ENCODE measurements at regions not wholly inside any gene's neighbourhood (a gene's known extent, or its start where the extent isn't known, plus 50 kb on each side); places are given as distances from the start of the nearest gene placed in this dataset.

DNA sequence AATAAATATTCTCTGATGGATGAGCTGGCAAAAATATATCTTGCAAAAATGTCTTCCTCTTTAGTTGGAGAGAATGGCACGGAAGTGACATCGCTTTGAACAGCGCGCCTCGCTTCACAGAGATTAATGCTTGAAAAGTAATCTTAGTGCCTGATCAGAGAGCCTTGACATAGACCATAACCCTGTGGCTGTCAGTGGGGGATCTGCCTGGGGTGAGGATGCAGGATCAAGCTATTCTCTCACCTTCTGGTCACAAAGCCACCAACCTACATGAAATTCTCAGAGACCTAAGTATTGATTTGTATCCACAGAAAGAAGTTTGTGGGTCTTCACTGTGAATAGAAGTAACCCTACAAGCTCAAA lies 492.6 kb downstream of the LMO4 start:
- in situ Hi-C loops (cut with HindIII; ENCODE audit: low pct_ligation_motif_present, low sequenced_read_pairs): no loop called here
- TF ChIP-seq, protein P1, sequence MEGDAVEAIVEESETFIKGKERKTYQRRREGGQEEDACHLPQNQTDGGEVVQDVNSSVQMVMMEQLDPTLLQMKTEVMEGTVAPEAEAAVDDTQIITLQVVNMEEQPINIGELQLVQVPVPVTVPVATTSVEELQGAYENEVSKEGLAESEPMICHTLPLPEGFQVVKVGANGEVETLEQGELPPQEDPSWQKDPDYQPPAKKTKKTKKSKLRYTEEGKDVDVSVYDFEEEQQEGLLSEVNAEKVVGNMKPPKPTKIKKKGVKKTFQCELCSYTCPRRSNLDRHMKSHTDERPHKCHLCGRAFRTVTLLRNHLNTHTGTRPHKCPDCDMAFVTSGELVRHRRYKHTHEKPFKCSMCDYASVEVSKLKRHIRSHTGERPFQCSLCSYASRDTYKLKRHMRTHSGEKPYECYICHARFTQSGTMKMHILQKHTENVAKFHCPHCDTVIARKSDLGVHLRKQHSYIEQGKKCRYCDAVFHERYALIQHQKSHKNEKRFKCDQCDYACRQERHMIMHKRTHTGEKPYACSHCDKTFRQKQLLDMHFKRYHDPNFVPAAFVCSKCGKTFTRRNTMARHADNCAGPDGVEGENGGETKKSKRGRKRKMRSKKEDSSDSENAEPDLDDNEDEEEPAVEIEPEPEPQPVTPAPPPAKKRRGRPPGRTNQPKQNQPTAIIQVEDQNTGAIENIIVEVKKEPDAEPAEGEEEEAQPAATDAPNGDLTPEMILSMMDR (IDR thresholded peaks at IDR 0.05; ENCODE audit: low read depth, low read length, missing control alignments): no peak
- no peak overlapping the region for H3K4me3 ChIP-seq (ENCODE audit: low read depth, low read length)
- H3K27ac ChIP-seq: no peak overlapping the region
- no peaks in the 10 kb centered on the region for H3K27me3 ChIP-seq (replicated peaks)
- no peak for DNase-seq
- H3K36me3 ChIP-seq (replicated peaks): no peaks in the 10 kb centered on the region

DNA sequence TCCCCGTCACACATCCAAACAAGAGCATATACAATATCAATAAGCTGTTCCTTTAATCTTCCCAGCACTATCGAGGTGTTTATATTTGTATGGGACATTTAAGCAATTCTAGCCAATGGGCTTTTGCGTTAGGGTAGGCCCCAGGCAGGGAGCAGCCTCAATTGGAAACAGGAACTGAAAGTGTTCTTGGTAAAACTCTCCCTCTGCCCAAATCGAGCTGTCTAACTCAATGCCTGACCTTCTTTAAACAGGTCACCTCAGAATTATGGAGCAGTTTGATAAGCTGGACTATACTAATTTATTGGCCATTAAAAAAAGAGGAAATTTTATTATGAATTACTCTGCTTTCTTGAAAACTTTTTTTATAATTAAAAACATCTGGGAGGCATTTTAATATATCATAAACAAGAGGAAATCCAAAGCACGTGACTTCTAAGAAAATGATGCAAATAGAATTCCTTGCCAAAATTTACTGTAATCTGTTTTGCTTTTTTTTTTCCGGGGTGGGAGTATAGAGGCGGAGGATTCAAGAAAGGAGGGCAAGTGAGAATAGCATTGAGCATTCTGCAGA lies 498.1 kb downstream of the LMO4 start:
- Histone ChIP-seq H3K36me3 (replicated peaks) (no peaks in the 10 kb centered on the region), H3K4me3 (ENCODE audit: low read depth, low read length) (no peak overlapping the region), H3K27ac (no peak overlapping the region), H3K27me3 (replicated peaks) (no peaks in the 10 kb centered on the region)
- TF ChIP-seq, protein P1 (IDR thresholded peaks at IDR 0.05; ENCODE audit: low read depth, low read length, missing control alignments): no peak
- peak; percentile 52 for DNase-seq
- in situ Hi-C loops (cut with HindIII; ENCODE audit: low pct_ligation_motif_present, low sequenced_read_pairs): no loop called here

DNA sequence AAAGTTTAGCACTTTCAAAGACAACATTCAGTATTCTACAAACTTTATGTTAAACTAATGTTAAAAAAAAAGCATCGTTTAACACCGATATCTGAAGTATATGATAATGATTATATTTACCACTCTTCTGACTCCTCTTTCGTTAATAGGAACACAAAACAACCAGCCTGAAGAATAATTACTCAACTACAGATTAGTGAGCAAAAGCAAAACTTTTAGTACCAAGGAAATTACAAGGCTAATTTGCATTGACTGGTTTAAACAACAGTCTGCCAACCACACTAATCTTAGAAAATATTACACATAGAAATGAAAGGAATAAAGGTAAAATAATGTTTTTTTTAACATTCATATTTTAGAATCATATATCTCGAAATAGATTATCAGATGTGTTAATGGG lies 500.7 kb downstream of the LMO4 start:
- no peaks in the 10 kb centered on the region for H3K27me3 ChIP-seq (replicated peaks)
- TF ChIP-seq, protein P1 (IDR thresholded peaks at IDR 0.05; ENCODE audit: low read depth, low read length, missing control alignments): no peak
- in situ Hi-C loops (cut with HindIII; ENCODE audit: low pct_ligation_motif_present, low sequenced_read_pairs): no loop called here
- no peak for DNase-seq
- no peak overlapping the region for H3K27ac ChIP-seq
- no peaks in the 10 kb centered on the region for H3K36me3 ChIP-seq (replicated peaks)
- H3K4me3 ChIP-seq (ENCODE audit: low read depth, low read length): no peak overlapping the region

DNA sequence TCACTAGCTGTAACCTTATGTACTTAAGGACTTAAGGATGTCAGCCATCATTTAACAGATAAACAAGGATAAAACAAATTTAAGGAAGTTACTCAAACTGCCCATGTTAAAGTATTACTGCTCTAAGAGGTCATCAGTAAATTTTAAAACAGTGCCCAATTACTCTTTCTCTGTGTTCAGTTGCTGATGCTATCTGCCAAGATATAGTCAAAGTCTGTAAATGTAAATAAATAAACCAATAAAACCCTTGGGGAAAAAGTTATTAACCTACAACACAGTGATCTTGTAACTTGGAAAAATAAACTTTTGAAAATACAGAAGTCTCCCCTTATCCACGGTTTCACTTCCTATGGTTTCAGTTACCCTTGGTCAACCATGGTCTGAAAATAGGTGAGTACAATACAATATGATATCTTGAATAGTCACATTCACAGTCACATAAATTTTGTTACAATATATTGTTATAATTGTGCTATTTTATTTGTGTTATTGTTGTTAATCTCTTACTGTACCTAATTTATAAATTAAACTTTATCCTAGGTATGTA lies 501.8 kb downstream of the LMO4 start:
- TF ChIP-seq, protein P1 (IDR thresholded peaks at IDR 0.05; ENCODE audit: low read depth, low read length, missing control alignments): no peak
- in situ Hi-C loops (cut with HindIII; ENCODE audit: low pct_ligation_motif_present, low sequenced_read_pairs): no loop called here
- Histone ChIP-seq H3K27me3 (replicated peaks) (no peaks in the 10 kb centered on the region), H3K4me3 (ENCODE audit: low read depth, low read length) (no peak overlapping the region), H3K36me3 (replicated peaks) (no peaks in the 10 kb centered on the region), H3K27ac (no peak overlapping the region)
- no peak for DNase-seq

DNA sequence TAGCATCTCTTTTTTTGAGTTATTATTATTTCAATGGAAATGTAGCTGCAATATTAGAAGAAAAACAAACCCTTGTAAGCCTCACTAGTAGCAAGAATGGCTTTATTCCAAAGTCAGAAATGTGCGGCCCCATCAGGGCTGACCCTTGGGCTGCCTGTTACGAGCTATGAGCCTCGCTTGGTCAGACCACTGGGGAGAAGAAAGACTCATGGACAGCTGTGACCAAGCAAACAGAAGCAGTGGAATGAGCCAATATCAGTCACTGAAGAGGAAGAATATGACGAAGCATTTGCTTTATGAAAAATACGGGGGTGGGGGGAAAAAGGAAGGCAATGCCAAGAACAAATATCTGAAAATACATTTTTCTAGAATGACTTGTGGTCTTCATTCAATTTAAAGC lies 504.5 kb downstream of the LMO4 start:
- H3K27ac ChIP-seq: no peak overlapping the region

More for the DNA sequence above, 504.5 kb downstream of the LMO4 start:
- TF ChIP-seq, protein P1 (IDR thresholded peaks at IDR 0.05; ENCODE audit: low read depth, low read length, missing control alignments): no peak
- in situ Hi-C loops (cut with HindIII; ENCODE audit: low pct_ligation_motif_present, low sequenced_read_pairs): no loop called here
- Histone ChIP-seq H3K27me3 (replicated peaks) (no peaks in the 10 kb centered on the region), H3K36me3 (replicated peaks) (no peaks in the 10 kb centered on the region), H3K4me3 (ENCODE audit: low read depth, low read length) (no peak overlapping the region)
- peak; percentile 79 for DNase-seq

Measured in brain microvascular endothelial cell (primary cell).